WTC11 (cell line): ENCODE measurements at regions not wholly inside any gene's neighbourhood (a gene's known extent, or its start where the extent isn't known, plus 50 kb on each side); places are given as distances from the start of the nearest gene placed in this dataset.

Source experiments
- ATAC-seq: fragments of 200-7000 bp; cut with Tn5 transposase; 2 replicates; pipeline ENCODE4 v1.10.0; 2021; ENCODE audit warnings: mild to moderate bottlenecking, moderate library complexity
- CTCF ChIA-PET: fragments of 300-600 bp; sonication (Branson Sonifier 250); formaldehyde crosslinking; loops from one replicate; lab custom pipeline; 2021; ENCODE audit warnings: antibody characterized with exemption; lab: Charles Lee
- POLR2A ChIA-PET: fragments of 350-600 bp; sonication (Branson Sonifier 250); formaldehyde crosslinking; loops from one replicate; lab custom pipeline; 2021; ENCODE audit warnings: antibody characterized with exemption; lab: Charles Lee
- DNase-seq: peaks from one replicate; pipeline ENCODE4 v3.0.0; 2021; ENCODE audit warnings: low spot score
- H3K27ac Mint-ChIP-seq: 2 replicates; pipeline ENCODE4 v1.8.0; 2021; ENCODE audit warnings: mixed read lengths
- H3K27me3 Mint-ChIP-seq: 2 replicates; pipeline ENCODE4 v1.8.0; 2021; ENCODE audit warnings: low read depth, mild to moderate bottlenecking, moderate library complexity, mixed read lengths
- H3K36me3 Mint-ChIP-seq: 2 replicates; pipeline ENCODE4 v1.8.0; 2021; ENCODE audit warnings: mixed read lengths
- H3K4me1 Mint-ChIP-seq: 2 replicates; pipeline ENCODE4 v1.8.0; 2022; ENCODE audit warnings: mixed read lengths
- H3K4me3 Mint-ChIP-seq: 2 replicates; pipeline ENCODE4 v1.8.0; 2021; ENCODE audit warnings: mild to moderate bottlenecking, moderate library complexity, mixed read lengths
- H3K9me3 Mint-ChIP-seq: 2 replicates; pipeline ENCODE4 v1.8.0; 2021; ENCODE audit warnings: mixed read lengths
- ATF1 ChIP-seq: sonication (generic); formaldehyde crosslinking; IDR thresholded peaks from 2 replicates; pipeline ENCODE4 v1.8.1; 2023; ENCODE audit warnings: mild to moderate bottlenecking, moderate library complexity, missing genetic modification reagents
- ELF4 ChIP-seq: sonication (generic); formaldehyde crosslinking; IDR thresholded peaks from 2 replicates; pipeline ENCODE4 v1.8.1; 2022; ENCODE audit warnings: low read depth, mild to moderate bottlenecking, moderate library complexity, missing genetic modification reagents
- IRF2 ChIP-seq: sonication (generic); formaldehyde crosslinking; IDR thresholded peaks from 2 replicates; pipeline ENCODE4 v1.8.0; 2022; ENCODE audit warnings: low read depth, missing genetic modification reagents, borderline replicate concordance
- MAX ChIP-seq: sonication (generic); formaldehyde crosslinking; IDR thresholded peaks from 2 replicates; pipeline ENCODE4 v1.8.0; 2022; ENCODE audit warnings: mild to moderate bottlenecking, missing genetic modification reagents
- SMAD4 ChIP-seq: sonication (generic); formaldehyde crosslinking; IDR thresholded peaks from 2 replicates; pipeline ENCODE4 v1.8.0; 2022; ENCODE audit warnings: mild to moderate bottlenecking, missing genetic modification reagents
- ZNF512 ChIP-seq: sonication (generic); formaldehyde crosslinking; IDR thresholded peaks from 2 replicates; pipeline ENCODE4 v1.8.1; 2022; ENCODE audit warnings: missing genetic modification reagents, borderline replicate concordance
- ZNF532 ChIP-seq: fragments of 250-450 bp; sonication (Bioruptor Pico); IDR thresholded peaks from 2 replicates; pipeline ENCODE4 v1.9.0; 2021; ENCODE audit warnings: mild to moderate bottlenecking, borderline replicate concordance
- TF ChIP-seq, protein P1 (sequence below): fragments of 250-450 bp; sonication (Bioruptor Pico); IDR thresholded peaks from 2 replicates; pipeline ENCODE4 v1.9.0; 2021; ENCODE audit warnings: moderate library complexity, mild to moderate bottlenecking, inconsistent platforms, borderline replicate concordance
- TF ChIP-seq, protein P2 (sequence below): sonication (generic); formaldehyde crosslinking; IDR thresholded peaks from 2 replicates; pipeline ENCODE4 v1.8.1; 2023; ENCODE audit warnings: mild to moderate bottlenecking, missing genetic modification reagents, borderline replicate concordance
- TF ChIP-seq, protein P3 (sequence below): sonication (generic); formaldehyde crosslinking; IDR thresholded peaks from 2 replicates; pipeline ENCODE4 v1.8.0; 2023; ENCODE audit warnings: mild to moderate bottlenecking, missing genetic modification reagents
- TF ChIP-seq, protein P4 (sequence below): sonication (generic); formaldehyde crosslinking; IDR thresholded peaks from 2 replicates; pipeline ENCODE4 v1.8.0; 2023; ENCODE audit warnings: missing genetic modification reagents, mild to moderate bottlenecking, borderline replicate concordance

DNA sequence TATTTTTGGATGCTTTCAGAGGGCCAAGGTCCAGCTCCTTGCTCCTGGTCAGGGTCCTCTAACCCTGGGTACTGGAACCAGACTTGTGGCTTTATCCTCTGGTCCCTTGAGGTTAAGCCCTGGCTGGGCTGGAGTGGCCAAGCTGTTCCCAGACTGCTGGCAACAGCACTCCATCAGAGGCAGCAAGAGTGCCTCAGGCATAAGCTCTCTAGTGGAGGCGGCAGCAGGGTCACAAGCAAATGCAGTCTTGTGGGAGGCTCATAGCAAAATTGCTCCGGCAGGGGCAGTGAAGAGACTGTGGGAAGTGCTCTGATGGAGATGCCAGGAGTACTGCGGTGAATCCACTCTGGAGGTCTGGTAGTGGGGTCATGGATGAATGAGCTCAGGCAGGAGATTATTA lies 128.9 kb upstream of the OTOS start:
- TF ChIP-seq ELF4 (CRISPR knock-in tag) (no peak), ZNF512 (CRISPR knock-in tag) (no peak), MAX (CRISPR knock-in tag) (no peak), IRF2 (no peak)
- TF ChIP-seq, protein P1, sequence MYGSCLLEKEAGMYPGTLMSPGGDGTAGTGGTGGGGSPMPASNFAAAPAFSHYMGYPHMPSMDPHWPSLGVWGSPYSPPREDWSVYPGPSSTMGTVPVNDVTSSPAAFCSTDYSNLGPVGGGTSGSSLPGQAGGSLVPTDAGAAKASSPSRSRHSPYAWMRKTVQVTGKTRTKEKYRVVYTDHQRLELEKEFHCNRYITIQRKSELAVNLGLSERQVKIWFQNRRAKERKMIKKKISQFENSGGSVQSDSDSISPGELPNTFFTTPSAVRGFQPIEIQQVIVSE (CRISPR knock-in tag) = no peak
- TF ChIP-seq, protein P2, sequence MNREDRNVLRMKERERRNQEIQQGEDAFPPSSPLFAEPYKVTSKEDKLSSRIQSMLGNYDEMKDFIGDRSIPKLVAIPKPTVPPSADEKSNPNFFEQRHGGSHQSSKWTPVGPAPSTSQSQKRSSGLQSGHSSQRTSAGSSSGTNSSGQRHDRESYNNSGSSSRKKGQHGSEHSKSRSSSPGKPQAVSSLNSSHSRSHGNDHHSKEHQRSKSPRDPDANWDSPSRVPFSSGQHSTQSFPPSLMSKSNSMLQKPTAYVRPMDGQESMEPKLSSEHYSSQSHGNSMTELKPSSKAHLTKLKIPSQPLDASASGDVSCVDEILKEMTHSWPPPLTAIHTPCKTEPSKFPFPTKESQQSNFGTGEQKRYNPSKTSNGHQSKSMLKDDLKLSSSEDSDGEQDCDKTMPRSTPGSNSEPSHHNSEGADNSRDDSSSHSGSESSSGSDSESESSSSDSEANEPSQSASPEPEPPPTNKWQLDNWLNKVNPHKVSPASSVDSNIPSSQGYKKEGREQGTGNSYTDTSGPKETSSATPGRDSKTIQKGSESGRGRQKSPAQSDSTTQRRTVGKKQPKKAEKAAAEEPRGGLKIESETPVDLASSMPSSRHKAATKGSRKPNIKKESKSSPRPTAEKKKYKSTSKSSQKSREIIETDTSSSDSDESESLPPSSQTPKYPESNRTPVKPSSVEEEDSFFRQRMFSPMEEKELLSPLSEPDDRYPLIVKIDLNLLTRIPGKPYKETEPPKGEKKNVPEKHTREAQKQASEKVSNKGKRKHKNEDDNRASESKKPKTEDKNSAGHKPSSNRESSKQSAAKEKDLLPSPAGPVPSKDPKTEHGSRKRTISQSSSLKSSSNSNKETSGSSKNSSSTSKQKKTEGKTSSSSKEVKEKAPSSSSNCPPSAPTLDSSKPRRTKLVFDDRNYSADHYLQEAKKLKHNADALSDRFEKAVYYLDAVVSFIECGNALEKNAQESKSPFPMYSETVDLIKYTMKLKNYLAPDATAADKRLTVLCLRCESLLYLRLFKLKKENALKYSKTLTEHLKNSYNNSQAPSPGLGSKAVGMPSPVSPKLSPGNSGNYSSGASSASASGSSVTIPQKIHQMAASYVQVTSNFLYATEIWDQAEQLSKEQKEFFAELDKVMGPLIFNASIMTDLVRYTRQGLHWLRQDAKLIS (CRISPR knock-in tag) = no peak
- TF ChIP-seq, protein P3, sequence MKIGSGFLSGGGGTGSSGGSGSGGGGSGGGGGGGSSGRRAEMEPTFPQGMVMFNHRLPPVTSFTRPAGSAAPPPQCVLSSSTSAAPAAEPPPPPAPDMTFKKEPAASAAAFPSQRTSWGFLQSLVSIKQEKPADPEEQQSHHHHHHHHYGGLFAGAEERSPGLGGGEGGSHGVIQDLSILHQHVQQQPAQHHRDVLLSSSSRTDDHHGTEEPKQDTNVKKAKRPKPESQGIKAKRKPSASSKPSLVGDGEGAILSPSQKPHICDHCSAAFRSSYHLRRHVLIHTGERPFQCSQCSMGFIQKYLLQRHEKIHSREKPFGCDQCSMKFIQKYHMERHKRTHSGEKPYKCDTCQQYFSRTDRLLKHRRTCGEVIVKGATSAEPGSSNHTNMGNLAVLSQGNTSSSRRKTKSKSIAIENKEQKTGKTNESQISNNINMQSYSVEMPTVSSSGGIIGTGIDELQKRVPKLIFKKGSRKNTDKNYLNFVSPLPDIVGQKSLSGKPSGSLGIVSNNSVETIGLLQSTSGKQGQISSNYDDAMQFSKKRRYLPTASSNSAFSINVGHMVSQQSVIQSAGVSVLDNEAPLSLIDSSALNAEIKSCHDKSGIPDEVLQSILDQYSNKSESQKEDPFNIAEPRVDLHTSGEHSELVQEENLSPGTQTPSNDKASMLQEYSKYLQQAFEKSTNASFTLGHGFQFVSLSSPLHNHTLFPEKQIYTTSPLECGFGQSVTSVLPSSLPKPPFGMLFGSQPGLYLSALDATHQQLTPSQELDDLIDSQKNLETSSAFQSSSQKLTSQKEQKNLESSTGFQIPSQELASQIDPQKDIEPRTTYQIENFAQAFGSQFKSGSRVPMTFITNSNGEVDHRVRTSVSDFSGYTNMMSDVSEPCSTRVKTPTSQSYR (CRISPR knock-in tag) = no peak
- TF ChIP-seq, all 79 proteins: peak for 0
- Mint-ChIP-seq H3K27ac (no peak overlapping the region), H3K9me3 (peaks cover 94% of the 10 kb centered on the region), H3K4me3 (no peak overlapping the region), H3K4me1 (no peaks in the 10 kb centered on the region), H3K36me3 (peaks cover 28% of the 10 kb centered on the region), H3K27me3 (peaks cover 38% of the 10 kb centered on the region)
- CTCF ChIA-PET = no interaction called here
- DNase-seq (no peak), ATAC-seq (no peak)
- POLR2A ChIA-PET = no interaction called here

DNA sequence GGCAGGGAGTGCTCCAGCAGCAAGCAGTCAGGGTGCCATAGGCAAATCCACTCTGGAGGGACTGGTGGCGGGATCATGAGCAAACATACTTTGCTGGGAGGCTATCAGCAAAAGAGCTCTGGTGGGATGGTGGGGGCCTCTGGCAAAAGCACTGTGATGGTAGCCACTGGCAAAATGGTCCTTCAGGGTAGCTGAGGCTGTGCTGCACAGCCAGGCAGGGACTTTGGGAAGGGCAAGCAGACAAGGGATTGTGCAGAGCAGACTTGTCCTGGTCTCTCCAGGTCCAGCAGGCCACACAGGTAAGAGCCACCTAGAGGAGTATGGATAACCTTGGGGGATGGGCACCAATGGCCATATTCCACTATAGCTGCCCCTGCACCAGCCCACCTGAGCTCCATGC lies 129.4 kb upstream of the OTOS start:
- POLR2A ChIA-PET = no interaction called here
- no peak for ATAC-seq
- peaks cover 24% of the 10 kb centered on the region for H3K36me3 Mint-ChIP-seq

More for the DNA sequence above, 129.4 kb upstream of the OTOS start:
- no peak overlapping the region for H3K4me3 Mint-ChIP-seq
- H3K9me3 Mint-ChIP-seq = peaks cover 91% of the 10 kb centered on the region
- peaks cover 39% of the 10 kb centered on the region for H3K27me3 Mint-ChIP-seq
- CTCF ChIA-PET = no interaction called here
- H3K4me1 Mint-ChIP-seq = no peaks in the 10 kb centered on the region
- TF ChIP-seq SMAD4 (CRISPR knock-in tag) (no peak), ATF1 (no peak), ZNF532 (CRISPR knock-in tag) (no peak)
- TF ChIP-seq, protein P4, sequence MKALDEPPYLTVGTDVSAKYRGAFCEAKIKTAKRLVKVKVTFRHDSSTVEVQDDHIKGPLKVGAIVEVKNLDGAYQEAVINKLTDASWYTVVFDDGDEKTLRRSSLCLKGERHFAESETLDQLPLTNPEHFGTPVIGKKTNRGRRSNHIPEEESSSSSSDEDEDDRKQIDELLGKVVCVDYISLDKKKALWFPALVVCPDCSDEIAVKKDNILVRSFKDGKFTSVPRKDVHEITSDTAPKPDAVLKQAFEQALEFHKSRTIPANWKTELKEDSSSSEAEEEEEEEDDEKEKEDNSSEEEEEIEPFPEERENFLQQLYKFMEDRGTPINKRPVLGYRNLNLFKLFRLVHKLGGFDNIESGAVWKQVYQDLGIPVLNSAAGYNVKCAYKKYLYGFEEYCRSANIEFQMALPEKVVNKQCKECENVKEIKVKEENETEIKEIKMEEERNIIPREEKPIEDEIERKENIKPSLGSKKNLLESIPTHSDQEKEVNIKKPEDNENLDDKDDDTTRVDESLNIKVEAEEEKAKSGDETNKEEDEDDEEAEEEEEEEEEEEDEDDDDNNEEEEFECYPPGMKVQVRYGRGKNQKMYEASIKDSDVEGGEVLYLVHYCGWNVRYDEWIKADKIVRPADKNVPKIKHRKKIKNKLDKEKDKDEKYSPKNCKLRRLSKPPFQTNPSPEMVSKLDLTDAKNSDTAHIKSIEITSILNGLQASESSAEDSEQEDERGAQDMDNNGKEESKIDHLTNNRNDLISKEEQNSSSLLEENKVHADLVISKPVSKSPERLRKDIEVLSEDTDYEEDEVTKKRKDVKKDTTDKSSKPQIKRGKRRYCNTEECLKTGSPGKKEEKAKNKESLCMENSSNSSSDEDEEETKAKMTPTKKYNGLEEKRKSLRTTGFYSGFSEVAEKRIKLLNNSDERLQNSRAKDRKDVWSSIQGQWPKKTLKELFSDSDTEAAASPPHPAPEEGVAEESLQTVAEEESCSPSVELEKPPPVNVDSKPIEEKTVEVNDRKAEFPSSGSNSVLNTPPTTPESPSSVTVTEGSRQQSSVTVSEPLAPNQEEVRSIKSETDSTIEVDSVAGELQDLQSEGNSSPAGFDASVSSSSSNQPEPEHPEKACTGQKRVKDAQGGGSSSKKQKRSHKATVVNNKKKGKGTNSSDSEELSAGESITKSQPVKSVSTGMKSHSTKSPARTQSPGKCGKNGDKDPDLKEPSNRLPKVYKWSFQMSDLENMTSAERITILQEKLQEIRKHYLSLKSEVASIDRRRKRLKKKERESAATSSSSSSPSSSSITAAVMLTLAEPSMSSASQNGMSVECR = no peak
- no peak overlapping the region for H3K27ac Mint-ChIP-seq
- no peak for DNase-seq
